Fibroblast of skin of back (primary cell): ENCODE measurements at regions not wholly inside any gene's neighbourhood (a gene's known extent, or its start where the extent isn't known, plus 50 kb on each side); places are given as distances from the start of the nearest gene placed in this dataset.
A peak's percentile ranks its signal among the peaks of the same experiment; 100 is the strongest.

Experiments used
- DNase-seq: peaks from one replicate; pipeline ENCODE4 v3.0.0-alpha.2; 2013

DNA sequence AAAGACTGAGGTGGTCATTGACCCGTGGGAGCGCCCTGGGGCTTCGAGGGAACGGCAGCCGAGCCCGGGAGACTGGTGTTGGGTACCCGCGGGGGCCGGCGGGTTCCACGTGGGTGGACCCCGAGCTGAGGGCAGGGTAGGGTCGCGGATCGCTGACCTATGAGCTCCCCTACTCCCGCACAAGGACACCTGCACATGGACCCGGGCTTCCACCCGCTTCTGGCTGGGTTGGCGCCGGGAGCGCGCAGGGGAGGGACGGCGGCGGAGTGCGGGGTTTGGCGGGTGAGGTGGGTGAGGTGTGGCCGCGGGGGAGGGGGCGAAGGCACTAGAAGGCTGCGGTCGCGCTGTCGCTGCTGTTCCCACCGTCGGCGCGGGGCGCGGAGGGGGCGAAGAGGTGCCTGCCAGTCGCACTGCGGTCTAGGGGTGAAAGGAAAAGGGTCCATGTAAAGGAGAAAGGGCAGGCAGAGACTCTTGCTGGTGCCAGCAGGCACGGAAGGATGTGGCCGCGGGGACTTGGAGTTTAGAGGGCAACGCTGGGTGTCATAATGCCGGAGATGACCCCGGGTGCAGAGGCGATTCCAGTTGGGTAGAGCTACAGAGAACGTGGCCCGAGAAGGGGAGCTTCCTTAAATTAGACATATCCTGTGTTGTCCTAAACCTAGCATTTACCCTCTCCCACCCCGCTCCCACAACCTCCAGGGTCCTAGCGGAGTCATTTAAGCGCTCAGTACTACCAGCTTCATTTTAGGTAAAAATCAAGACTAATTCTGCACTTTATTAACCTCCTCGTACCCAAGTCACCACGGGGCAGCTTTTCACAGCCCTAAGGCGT, 245.9 kb upstream of the TOPAZ1 start:
- DNase-seq = peak; percentile 17

- peak; percentile 67 for DNase-seq
These were observed 245.0 kb upstream of the TOPAZ1 start for GRCh38 chr3:43996379-43997301.

GRCh38 chr3:43997316-43997715, 244.4 kb upstream of the TOPAZ1 start:
- no peak for DNase-seq

GRCh38 chr3:43997788-43998369, 243.8 kb upstream of the TOPAZ1 start:
- DNase-seq = peak; percentile 44

- DNase-seq = peak; percentile 38
These were observed 243.3 kb upstream of the TOPAZ1 start for GRCh38 chr3:43998370-43998835.

- peak; percentile 86 for DNase-seq
These were observed 242.6 kb upstream of the TOPAZ1 start for GRCh38 chr3:43998836-43999727.

- DNase-seq = no peak
These were observed 241.9 kb upstream of the TOPAZ1 start for GRCh38 chr3:43999728-44000319.

GRCh38 chr3:44000586-44000985, 241.1 kb upstream of the TOPAZ1 start:
- DNase-seq = peak; percentile 79

DNA sequence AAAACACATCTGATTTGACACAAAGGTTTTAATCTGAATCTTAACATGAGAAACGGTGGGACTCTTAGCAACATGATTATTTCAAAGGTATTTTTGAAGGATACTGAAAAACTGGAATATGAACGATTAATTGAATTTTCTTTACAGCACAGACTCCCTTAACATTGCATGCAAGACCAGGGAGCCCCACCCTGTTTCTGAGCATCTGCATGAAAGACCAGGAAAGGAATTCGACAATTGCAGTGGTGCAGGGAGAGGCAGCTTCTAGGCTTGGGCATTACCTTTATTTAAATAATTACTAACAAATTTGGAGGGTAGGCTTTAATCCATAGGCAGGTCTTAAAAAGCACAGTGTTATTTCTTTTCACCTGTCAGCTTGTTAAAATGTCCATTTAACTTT, 240.6 kb upstream of the TOPAZ1 start:
- DNase-seq = peak; percentile 37

DNA sequence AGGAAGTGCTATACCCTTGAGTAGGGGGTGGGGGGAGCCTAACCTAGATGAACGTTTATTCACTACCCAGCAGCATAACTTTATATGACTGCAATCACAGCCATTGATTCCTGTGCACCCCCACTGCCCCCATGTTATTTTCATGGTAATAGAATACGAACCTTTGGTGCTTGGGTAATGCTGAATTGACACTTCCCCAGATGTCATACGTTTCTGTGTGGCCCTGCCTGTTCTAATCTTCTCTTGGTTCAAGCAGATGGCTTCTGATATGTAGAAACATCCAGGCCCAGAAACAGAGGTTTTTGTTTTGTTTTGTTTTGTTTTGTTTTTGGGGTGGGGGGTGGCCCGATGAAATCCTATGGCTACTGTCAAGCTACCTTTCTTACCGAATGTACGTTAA, 237.9 kb upstream of the TOPAZ1 start:
- no peak for DNase-seq

DNA sequence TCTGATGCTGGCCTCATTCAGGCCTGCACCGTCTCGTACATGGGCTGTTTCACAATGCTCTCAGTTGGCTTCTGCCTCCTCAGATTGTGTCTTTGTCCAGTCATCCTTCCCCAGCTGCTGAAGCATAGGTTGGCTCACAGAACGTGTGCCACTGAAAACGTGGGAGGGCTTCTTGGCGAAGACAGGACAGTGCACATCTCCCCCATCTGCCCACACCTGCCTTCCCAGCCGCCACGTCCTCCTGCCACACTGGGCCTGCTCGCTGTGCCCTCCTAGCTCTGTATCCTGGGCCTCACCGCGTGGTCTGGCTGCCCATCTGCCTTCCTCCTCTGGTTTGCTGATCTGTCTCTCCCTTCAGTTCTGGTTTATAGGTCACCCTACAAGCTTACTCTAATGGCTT, 230.0 kb upstream of the TOPAZ1 start:
- DNase-seq = no peak

DNA sequence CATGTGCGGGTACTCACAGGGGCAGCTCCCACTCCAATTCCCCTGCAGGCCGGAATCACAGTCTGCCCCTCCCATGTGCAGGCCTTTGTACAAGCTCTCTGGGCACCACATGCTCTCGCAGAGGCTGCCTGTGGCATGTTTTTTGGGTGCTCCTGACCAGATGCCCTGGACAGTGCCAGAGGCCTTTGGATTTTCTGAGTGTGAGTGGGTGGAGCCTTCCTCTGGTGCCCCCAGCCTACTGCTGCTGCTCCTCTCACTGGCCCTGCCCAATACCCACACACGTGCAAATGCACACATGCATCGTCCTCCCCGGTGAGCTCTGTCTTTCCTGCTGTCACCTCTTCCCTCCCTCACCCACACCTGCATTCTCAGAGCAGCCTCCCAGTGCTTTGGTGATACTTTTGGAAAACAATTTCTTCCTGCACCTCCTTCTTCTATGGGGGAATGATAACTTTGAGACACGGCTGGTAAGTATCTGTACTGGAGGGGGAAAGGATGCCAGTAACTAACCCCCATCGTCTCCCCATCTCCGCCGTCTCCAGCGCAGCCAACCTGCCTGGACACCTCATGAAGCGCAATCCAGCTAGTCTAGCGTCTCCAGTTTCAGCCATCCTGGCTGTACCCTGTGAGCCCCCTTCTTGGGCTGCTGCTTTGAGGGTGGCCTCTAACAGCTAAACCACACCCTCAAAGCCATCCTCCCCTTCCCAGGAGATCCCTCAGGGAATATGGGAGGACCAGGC, 229.4 kb upstream of the TOPAZ1 start:
- DNase-seq = no peak

- no peak for DNase-seq
These were observed 227.7 kb upstream of the TOPAZ1 start for GRCh38 chr3:44013967-44014366.

DNA sequence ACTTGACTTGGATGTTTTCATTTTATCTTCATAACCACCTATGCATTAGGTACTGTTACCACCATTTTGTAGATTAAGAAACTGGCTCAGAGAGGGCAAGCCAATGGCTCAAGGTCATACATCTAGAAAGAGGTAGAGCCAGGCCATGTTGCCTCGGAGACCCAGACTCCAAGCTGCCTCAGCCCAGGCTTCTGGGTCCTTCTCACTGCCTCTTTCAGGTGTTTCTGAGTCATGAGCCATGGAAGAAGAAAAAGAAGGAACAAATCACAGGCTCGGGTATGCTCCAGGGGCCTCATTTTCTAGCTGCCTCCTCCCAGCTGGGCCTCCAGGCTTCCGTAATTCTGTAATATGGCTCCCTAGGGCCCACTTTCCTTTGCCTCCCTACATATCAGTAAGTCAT, 226.5 kb upstream of the TOPAZ1 start:
- no peak for DNase-seq

DNA sequence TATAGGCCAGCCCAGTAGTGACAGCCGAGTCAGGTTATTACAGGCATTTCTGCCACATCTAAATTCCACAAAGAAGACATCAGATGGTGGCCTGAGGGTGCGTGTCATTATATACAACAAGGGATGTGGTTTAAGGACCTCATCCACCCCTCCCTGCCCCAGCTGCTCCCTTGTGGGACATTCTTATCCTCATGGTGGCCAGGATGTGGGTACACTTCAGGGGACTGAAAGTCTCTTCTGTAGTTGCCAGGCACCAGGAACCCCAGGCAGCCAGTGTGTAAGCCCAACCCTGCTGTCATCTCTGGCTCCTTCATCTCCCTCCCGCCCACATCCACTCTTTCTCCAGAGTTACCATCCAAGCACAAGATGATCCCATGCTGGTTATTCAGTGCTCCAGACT, 224.9 kb upstream of the TOPAZ1 start:
- peak; percentile 67 for DNase-seq

DNA sequence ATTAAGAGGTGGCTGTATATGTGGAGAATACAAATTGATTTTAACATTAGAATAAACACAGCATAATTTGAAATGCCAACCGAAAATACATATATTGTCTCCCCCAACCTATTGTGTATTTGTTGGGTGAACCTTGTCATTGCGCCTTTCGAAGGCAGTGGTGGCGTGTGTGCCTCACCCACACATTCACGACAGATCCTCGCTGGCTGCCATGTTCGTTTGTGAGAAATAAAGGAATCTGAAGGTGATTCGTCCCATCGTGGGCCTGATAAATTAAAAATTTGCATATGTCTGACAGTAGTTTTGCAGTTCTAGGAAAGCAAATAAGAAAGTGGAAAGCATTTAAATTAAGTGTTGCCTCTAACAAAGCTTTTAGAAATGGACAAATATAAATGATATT, 222.8 kb upstream of the TOPAZ1 start:
- DNase-seq = no peak

DNA sequence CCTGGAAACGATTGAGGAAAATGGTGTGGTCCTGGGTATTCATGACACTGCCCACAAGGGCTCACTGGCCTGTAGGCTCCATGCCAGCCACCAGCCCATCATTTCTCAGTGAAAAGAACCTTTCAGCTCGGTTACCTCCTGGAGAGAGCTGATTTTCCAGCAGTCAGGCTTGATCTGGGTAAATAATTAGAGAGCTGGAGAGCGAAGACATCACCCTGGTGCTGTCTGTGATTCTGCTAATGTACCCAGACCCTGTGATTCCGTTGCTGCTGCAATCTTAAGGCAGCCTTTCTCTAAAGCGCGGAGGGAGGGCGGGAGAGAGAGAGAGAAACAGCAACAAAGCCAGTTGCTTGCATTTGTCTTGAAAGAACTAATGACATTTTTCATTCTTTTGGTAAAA, 221.9 kb upstream of the TOPAZ1 start:
- DNase-seq = no peak

GRCh38 chr3:44020143-44020542, 221.5 kb upstream of the TOPAZ1 start:
- DNase-seq = no peak

- DNase-seq = peak; percentile 23
These were observed 219.8 kb upstream of the TOPAZ1 start for GRCh38 chr3:44021651-44022594.
